T-cell (primary cell): ENCODE measurements at regions not wholly inside any gene's neighbourhood (a gene's known extent, or its start where the extent isn't known, plus 50 kb on each side); places are given as distances from the start of the nearest gene placed in this dataset.

Experiments used
- ATAC-seq, 4 experiments: fragments of 200-7000 bp in 3 of 4; fragments of 150-1000 bp in 1 of 4; cut with Tn5 transposase; replicated peaks in 1 of 4; 1 replicate in 3 of 4; 2 replicates in 1 of 4; pipeline ENCODE4 v1.10.0; 2021; ENCODE audit warnings: moderate library complexity in 3 of 4, mild to moderate bottlenecking in 2 of 4, moderate number of reproducible peaks in 1 of 4
- CTCF ChIA-PET, 2 donors: fragments of 300-600 bp; sonication (Branson Sonifier 250); formaldehyde crosslinking; loops; one replicate each; lab custom pipeline; 2022; ENCODE audit warnings: antibody characterized with exemption in 2 of 2; lab: Charles Lee
- POLR2A ChIA-PET, 2 donors: fragments of 300-600 bp; sonication (Branson Sonifier 250); formaldehyde crosslinking; loops; one replicate each; lab custom pipeline; 2022; ENCODE audit warnings: antibody characterized with exemption in 2 of 2; lab: Charles Lee
- DNase-seq, 35 experiments: peaks; one replicate each; pipeline versions ENCODE4 v3.0.0 to v3.0.0-alpha.2; 2013 to 2023
- H3K27ac ChIP-seq: one replicate; pipeline ENCODE4 v1.5.1; 2013; ENCODE audit warnings: low read length
- H3K27me3 ChIP-seq, 2 experiments: replicated peaks in 1 of 2; 1 replicate in 1 of 2; 2 replicates in 1 of 2; pipeline versions ENCODE4 v1.6.1 to v1.7.0; 2013; ENCODE audit warnings: low read length in 1 of 2, mixed read lengths in 1 of 2; ENCODE audit not compliant: control insufficient read depth in 2 of 2, insufficient read depth in 2 of 2; ENCODE audit errors: extremely low read depth in 1 of 2
- H3K36me3 ChIP-seq, 2 donors: 1 replicate in 1 of 2; 2 replicates in 1 of 2; pipeline versions ENCODE4 v1.6.1 to v1.7.0; 2013; ENCODE audit warnings: low read length in 1 of 2; ENCODE audit not compliant: control insufficient read depth in 2 of 2, insufficient read depth in 1 of 2; ENCODE audit errors: extremely low read depth in 1 of 2
- H3K4me1 ChIP-seq, 2 experiments: 1 replicate in 1 of 2; 2 replicates in 1 of 2; pipeline versions ENCODE4 v1.6.1 to v1.7.0; 2013; ENCODE audit warnings: low read length in 2 of 2, mixed read lengths in 1 of 2; ENCODE audit not compliant: insufficient read depth in 2 of 2, control insufficient read depth in 1 of 2; ENCODE audit errors: extremely low read depth in 1 of 2
- H3K4me3 ChIP-seq, 2 donors: 1 replicate in 1 of 2; 2 replicates in 1 of 2; pipeline versions ENCODE4 v1.5.1 to v1.7.0; 2013; ENCODE audit warnings: mild to moderate bottlenecking in 2 of 2, low read length in 1 of 2, moderate library complexity in 1 of 2; ENCODE audit not compliant: control insufficient read depth in 1 of 2; ENCODE audit errors: extremely low read depth in 1 of 2
- H3K9me3 ChIP-seq: 2 replicates; pipeline ENCODE4 v1.7.0; 2013
- H3K27ac Mint-ChIP-seq, 2 donors: one replicate each; pipeline ENCODE4 v1.8.0; 2020 to 2021; ENCODE audit warnings: mild to moderate bottlenecking in 2 of 2, mixed read lengths in 2 of 2
- H3K27me3 Mint-ChIP-seq, 2 donors: one replicate each; pipeline ENCODE4 v1.8.0; 2021 to 2022; ENCODE audit warnings: mixed read lengths in 2 of 2
- H3K36me3 Mint-ChIP-seq: one replicate; pipeline ENCODE4 v1.8.0; 2021; ENCODE audit warnings: mixed read lengths
- H3K4me1 Mint-ChIP-seq, 3 donors: one replicate each; pipeline ENCODE4 v1.8.0; 2020 to 2022; ENCODE audit warnings: mixed read lengths in 3 of 3, mild to moderate bottlenecking in 1 of 3
- H3K4me3 Mint-ChIP-seq, 3 donors: one replicate each; pipeline ENCODE4 v1.8.0; 2020 to 2022; ENCODE audit warnings: mild to moderate bottlenecking in 3 of 3, mixed read lengths in 3 of 3, moderate library complexity in 3 of 3
- H3K9me3 Mint-ChIP-seq, 3 donors: one replicate each; pipeline ENCODE4 v1.8.0; 2020 to 2022; ENCODE audit warnings: mixed read lengths in 3 of 3
- WGBS: methylation state at CpG from one replicate; pipeline ENCODE4 v1.1.5; 2013; ENCODE audit warnings: missing lambda C conversion rate; ENCODE audit not compliant: insufficient coverage; 5-methylcytosine and 5-hydroxymethylcytosine counted together

DNA sequence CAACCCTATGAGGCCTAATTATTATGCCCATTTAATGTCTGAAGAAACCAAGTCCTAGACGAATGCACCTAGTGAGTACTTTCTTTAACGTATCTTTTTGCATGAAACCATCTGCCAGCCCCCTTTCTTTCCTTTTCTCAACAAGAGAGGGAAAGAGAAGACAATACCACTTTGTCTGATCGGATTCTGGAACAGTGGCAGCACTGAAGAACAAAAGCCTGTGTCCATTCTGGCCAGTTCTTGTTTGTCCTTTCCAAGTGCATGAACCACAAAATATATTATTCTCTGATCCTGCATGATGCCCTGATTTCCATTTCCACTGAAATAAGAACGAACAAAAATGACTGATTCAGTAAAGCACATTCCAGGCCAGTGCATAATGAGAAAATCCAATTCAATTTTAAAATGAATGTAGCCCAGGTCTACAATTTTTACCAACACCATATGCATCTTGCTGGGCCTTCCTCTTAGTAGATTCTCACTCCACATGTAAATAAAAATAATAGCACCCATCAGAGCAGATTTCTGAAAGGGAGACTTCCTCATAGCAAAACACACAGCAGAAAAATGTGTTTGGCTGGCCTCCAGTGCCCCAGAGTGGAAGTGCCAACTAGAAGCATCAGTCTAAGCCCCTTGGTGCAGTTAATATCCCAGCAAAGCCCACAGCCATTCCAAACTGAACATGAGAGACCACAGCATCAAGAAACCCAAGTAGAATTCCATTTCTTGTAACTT, 422.6 kb upstream of the ID2 start:
- no peak for DNase-seq
- Mint-ChIP-seq H3K4me3 (no peak overlapping the region), H3K27me3 (no peaks in the 10 kb centered on the region), H3K4me1 (peaks cover 3 to 5% (median 4%) of the 10 kb centered on the region in 3 donors), H3K27ac (no peak overlapping the region), H3K9me3 (no peaks in the 10 kb centered on the region), H3K36me3 (no peaks in the 10 kb centered on the region)
- POLR2A ChIA-PET: interaction anchor here in 1 of 2 donors (0.6 kb wide), 1 partner anchor 796 kb away, joined by 3 read pairs; no protein-coding TSS in a partner anchor
- Histone ChIP-seq H3K27ac (no peak overlapping the region), H3K9me3 (no peaks in the 10 kb centered on the region), H3K27me3 (no peaks in the 10 kb centered on the region), H3K36me3 (no peaks in the 10 kb centered on the region), H3K4me3 (no peak overlapping the region), H3K4me1 (no peaks in the 10 kb centered on the region)
- CTCF ChIA-PET: no interaction called here
- 100% methylated on average over 3 of the region's 4 CpGs for WGBS
- ATAC-seq: no peak

DNA sequence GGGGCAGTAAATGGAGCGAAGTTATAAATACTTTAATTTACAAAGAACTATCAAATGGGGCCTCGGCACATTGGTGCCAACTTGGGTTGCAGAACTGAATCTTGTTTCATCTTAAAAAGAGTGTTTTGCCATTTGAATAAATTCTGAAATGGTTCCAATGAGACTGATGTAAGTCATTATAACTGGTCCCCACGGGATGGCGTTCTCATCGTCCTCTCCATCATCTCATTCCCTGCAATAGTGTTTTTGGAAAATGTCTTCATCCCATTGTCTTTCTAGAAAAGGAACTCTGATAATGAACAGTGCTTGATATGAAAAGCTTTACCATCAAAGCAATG, 422.0 kb upstream of the ID2 start:
- Mint-ChIP-seq H3K36me3 (peaks cover 3% of the 10 kb centered on the region), H3K9me3 (no peaks in the 10 kb centered on the region), H3K27ac (no peak overlapping the region), H3K4me3 (no peak overlapping the region), H3K27me3 (no peaks in the 10 kb centered on the region), H3K4me1 (peaks cover 0 to under 1% (median 0%) of the 10 kb centered on the region in 3 donors)
- H3K4me3 ChIP-seq: no peak overlapping the region
- no peaks in the 10 kb centered on the region for H3K36me3 ChIP-seq
- ChIA-PET CTCF (no interaction called here), POLR2A (interaction anchor here in 1 of 2 donors (0.6 kb wide), 1 partner anchor 797 kb away, joined by 3 read pairs; no protein-coding TSS in a partner anchor)
- no peak for DNase-seq
- H3K4me1 ChIP-seq: no peaks in the 10 kb centered on the region
- no peak for ATAC-seq
- H3K9me3 ChIP-seq: no peaks in the 10 kb centered on the region
- H3K27ac ChIP-seq: no peak overlapping the region
- WGBS: no CpG with 5 or more reads among the region's 5 CpGs
- no peaks in the 10 kb centered on the region for H3K27me3 ChIP-seq

DNA sequence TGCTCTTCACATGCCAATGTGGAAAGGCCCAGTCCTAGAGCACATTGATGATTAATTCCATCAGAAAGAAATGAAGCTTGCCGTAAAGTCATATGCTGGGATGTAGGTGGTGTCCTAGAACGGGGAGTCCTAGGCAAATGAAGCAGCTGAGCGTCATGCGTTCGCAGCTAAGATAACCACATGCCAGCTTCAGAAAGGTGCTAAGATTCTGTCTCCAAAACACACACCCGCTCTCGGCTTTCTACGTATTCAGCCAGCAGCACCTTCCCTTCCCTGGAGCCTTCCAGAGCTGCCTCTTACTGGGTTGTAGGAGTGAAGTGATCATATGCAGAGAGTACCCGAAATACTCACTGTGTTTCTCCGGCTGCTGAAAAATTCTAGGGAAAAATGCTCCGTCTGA, 421.6 kb upstream of the ID2 start:
- Histone ChIP-seq H3K9me3 (no peaks in the 10 kb centered on the region), H3K4me3 (no peak overlapping the region), H3K27ac (no peak overlapping the region), H3K27me3 (no peaks in the 10 kb centered on the region), H3K36me3 (no peaks in the 10 kb centered on the region), H3K4me1 (no peaks in the 10 kb centered on the region)
- Mint-ChIP-seq H3K27me3 (no peaks in the 10 kb centered on the region), H3K9me3 (no peaks in the 10 kb centered on the region), H3K4me3 (no peak overlapping the region), H3K4me1 (no peaks in the 10 kb centered on the region), H3K36me3 (peaks cover 3% of the 10 kb centered on the region), H3K27ac (no peak overlapping the region)
- POLR2A ChIA-PET: interaction anchor here in 1 of 2 donors (0.6 kb wide), 1 partner anchor 797 kb away, joined by 3 read pairs; no protein-coding TSS in a partner anchor
- CTCF ChIA-PET: no interaction called here
- no peak for ATAC-seq
- WGBS: 100% methylated on average over 3 of the region's 11 CpGs
- peak in 1 of 35 experiments; percentile 7 for DNase-seq

DNA sequence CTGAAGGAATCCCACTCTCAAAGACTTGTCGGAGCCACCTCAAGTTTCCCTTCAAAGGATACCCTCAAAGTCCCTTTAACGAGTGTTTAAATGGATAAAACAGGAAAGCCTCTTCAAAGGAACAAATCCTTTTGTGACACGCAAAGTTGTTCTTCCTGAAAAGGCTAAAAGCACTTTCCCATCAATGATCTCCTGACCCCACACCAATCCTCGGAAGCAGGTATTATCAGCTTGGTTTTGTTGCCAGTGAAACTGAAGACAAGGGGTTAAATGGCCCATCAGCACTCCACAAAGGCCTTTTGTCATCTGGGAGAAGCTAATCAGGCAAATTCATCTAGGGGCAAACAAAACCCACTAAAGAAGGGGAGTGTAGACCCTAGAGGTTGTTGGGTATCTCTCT, 418.0 kb upstream of the ID2 start:
- CTCF ChIA-PET: no interaction called here

DNA sequence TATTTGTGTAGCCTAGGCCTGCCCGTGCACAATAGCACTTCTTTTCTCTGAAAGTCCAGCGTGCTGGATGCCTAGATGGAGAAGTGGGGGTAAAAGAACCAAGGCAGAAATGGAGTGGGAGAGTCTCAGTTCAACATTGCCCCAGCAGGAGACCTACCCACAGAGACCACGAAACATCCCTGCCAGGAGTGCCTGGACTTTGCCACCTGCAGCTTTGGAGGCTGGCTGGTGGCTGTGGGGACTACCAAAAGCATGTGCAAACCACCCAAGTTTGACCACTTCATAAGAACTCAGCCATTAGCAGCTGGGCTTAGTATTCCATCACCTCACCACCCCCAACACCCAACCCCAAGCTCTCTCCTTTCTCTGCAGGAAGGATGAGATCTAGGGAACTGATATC, 416.9 kb upstream of the ID2 start:
- ChIA-PET CTCF (no interaction called here), POLR2A (no interaction called here)
- no peaks in the 10 kb centered on the region for H3K9me3 Mint-ChIP-seq
- no peaks in the 10 kb centered on the region for H3K4me1 ChIP-seq
- no peaks in the 10 kb centered on the region for H3K9me3 ChIP-seq
- DNase-seq (no peak), ATAC-seq (no peak)
- no peak overlapping the region for H3K27ac Mint-ChIP-seq
- H3K4me3 Mint-ChIP-seq: no peak overlapping the region
- no peaks in the 10 kb centered on the region for H3K27me3 Mint-ChIP-seq
- H3K36me3 Mint-ChIP-seq: peaks cover 3% of the 10 kb centered on the region
- no peak overlapping the region for H3K4me3 ChIP-seq
- no peaks in the 10 kb centered on the region for H3K27me3 ChIP-seq
- H3K4me1 Mint-ChIP-seq: no peaks in the 10 kb centered on the region
- H3K36me3 ChIP-seq: no peaks in the 10 kb centered on the region
- WGBS: 88% methylated on average over 1 of the region's 3 CpGs
- no peak overlapping the region for H3K27ac ChIP-seq

More for the DNA sequence above, 418.0 kb upstream of the ID2 start:
- Mint-ChIP-seq H3K4me1 (no peaks in the 10 kb centered on the region), H3K9me3 (no peaks in the 10 kb centered on the region), H3K27me3 (no peaks in the 10 kb centered on the region), H3K36me3 (peaks cover 3% of the 10 kb centered on the region), H3K27ac (no peak overlapping the region), H3K4me3 (no peak overlapping the region)
- Histone ChIP-seq H3K27me3 (no peaks in the 10 kb centered on the region), H3K4me1 (no peaks in the 10 kb centered on the region), H3K9me3 (no peaks in the 10 kb centered on the region), H3K36me3 (no peaks in the 10 kb centered on the region), H3K27ac (no peak overlapping the region), H3K4me3 (no peak overlapping the region)
- no peak for DNase-seq
- ATAC-seq: no peak
- POLR2A ChIA-PET: no interaction called here
- WGBS: no CpG with 5 or more reads among the region's 4 CpGs

DNA sequence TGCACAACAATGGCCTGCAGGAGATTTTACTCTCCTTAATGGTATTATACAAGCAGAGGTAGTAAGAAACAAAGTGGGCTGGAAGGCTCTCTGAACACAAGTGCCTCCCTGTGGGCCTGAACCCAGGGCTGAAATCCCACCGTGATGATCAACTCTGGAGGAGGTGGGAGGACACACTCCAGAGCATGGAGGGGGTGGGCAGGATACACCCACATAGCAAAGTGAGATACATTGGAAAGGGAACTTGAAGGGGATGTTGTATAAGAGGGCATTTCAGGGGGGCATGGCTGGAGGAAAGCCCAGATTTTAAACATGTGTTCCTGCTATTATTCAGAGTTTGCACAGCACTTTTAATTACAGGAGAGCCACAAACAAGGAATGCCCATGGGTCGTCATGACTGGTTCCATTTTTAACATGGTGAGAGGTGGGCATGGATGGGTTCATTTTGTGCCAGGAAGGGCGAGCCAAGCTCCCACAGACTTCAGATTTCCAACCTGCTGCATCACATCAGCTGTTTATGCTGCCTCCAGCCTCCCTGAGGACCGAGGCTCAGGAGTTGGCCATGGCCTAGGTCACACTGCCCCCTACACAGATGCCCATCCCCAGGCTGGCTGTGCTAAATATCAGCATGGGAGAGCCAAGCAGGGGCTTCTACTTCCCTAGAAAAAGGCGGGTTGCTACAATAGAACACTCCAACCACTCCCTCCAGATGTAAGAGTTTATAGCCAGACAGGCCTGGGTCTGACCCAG, 416.2 kb upstream of the ID2 start:
- Mint-ChIP-seq H3K27me3 (no peaks in the 10 kb centered on the region), H3K9me3 (no peaks in the 10 kb centered on the region), H3K27ac (no peak overlapping the region), H3K4me1 (no peaks in the 10 kb centered on the region), H3K4me3 (no peak overlapping the region), H3K36me3 (peaks cover 3% of the 10 kb centered on the region)
- ATAC-seq (no peak), DNase-seq (no peak)
- no peak overlapping the region for H3K4me3 ChIP-seq
- 83% methylated on average over 2 of the region's 5 CpGs for WGBS
- H3K27me3 ChIP-seq: no peaks in the 10 kb centered on the region
- ChIA-PET POLR2A (no interaction called here), CTCF (no interaction called here)
- no peaks in the 10 kb centered on the region for H3K9me3 ChIP-seq
- no peaks in the 10 kb centered on the region for H3K4me1 ChIP-seq
- no peaks in the 10 kb centered on the region for H3K36me3 ChIP-seq
- no peak overlapping the region for H3K27ac ChIP-seq
